H1 (cell line): ENCODE measurements at regions not wholly inside any gene's neighbourhood (a gene's known extent, or its start where the extent isn't known, plus 50 kb on each side); places are given as distances from the start of the nearest gene placed in this dataset.

ENCODE experiments used
- CTCF ChIA-PET: fragments of 300-600 bp; sonication (Branson Sonifier 250); formaldehyde crosslinking; loops from one replicate; lab custom pipeline; 2021; ENCODE audit not compliant: partially characterized antibody; lab: Charles Lee
- POLR2A ChIA-PET: fragments of 300-600 bp; sonication (Branson Sonifier 250); formaldehyde crosslinking; loops from one replicate; lab custom pipeline; 2021; ENCODE audit warnings: inconsistent platforms; ENCODE audit not compliant: partially characterized antibody; lab: Charles Lee
- DNase-seq, 2 experiments: peaks; one replicate each; pipeline versions ENCODE4 v3.0.0 to v3.0.0-alpha.2; 2010 to 2022; ENCODE audit warnings: low spot score in 2 of 2, low read depth in 1 of 2, mixed read lengths in 1 of 2
- FAIRE-seq: peaks from 2 replicates; lab custom pipeline; 2011; peaks lifted over from hg19 to GRCh38; lab: Jason Lieb, UNC
- H2AFZ ChIP-seq: 2 replicates; pipeline ENCODE4 v1.8.1; 2012; ENCODE audit warnings: low read length, inconsistent platforms
- H2AK5ac ChIP-seq: 2 replicates; pipeline ENCODE4 v1.6.1; 2013; ENCODE audit warnings: low read depth, low read length
- H2BK120ac ChIP-seq: replicated peaks from 2 replicates; pipeline ENCODE3; 2013; ENCODE audit warnings: low read depth, low read length, inconsistent platforms
- H2BK12ac ChIP-seq: 2 replicates; pipeline ENCODE4 v1.6.1; 2013; ENCODE audit warnings: low read depth, low read length
- H2BK15ac ChIP-seq: 2 replicates; pipeline ENCODE4 v1.6.1; 2013; ENCODE audit warnings: low read length
- H2BK20ac ChIP-seq: 2 replicates; pipeline ENCODE4 v1.6.1; 2013; ENCODE audit warnings: low read length
- H2BK5ac ChIP-seq: 2 replicates; pipeline ENCODE4 v1.6.1; 2013; ENCODE audit warnings: low read depth, low read length
- H3K14ac ChIP-seq: 2 replicates; pipeline ENCODE4 v1.6.1; 2013; ENCODE audit warnings: inconsistent platforms; ENCODE audit not compliant: insufficient read length
- H3K18ac ChIP-seq: 2 replicates; pipeline ENCODE4 v1.6.1; 2013; ENCODE audit warnings: low read length; ENCODE audit errors: extremely low read depth
- H3K23ac ChIP-seq: 2 replicates; pipeline ENCODE4 v1.6.1; 2013; ENCODE audit warnings: inconsistent platforms; ENCODE audit not compliant: insufficient read length
- H3K23me2 ChIP-seq: 2 replicates; pipeline ENCODE4 v1.6.1; 2013; ENCODE audit warnings: low read depth, low read length
- H3K27ac ChIP-seq: 2 replicates; pipeline ENCODE4 v1.6.1; 2011; ENCODE audit warnings: low read depth, low read length, inconsistent platforms
- H3K27me3 ChIP-seq, 4 experiments: replicated peaks in 1 of 4; 1 replicate in 1 of 4; 2 replicates in 3 of 4; pipeline versions ENCODE4 v1.6.1 to v1.8.1; 2011 to 2013; ENCODE audit warnings: low read length in 3 of 4, mild to moderate bottlenecking in 3 of 4, inconsistent platforms in 2 of 4, mixed read lengths in 2 of 4, moderate library complexity in 1 of 4; ENCODE audit not compliant: control insufficient read depth in 3 of 4, insufficient read depth in 3 of 4; ENCODE audit errors: extremely low read depth in 1 of 4
- H3K36me3 ChIP-seq, 4 experiments: 2 replicates each; pipeline versions ENCODE4 v1.6.1 to v1.8.1; 2011 to 2013; ENCODE audit warnings: mild to moderate bottlenecking in 4 of 4, low read length in 3 of 4, moderate library complexity in 2 of 4, control low read depth in 1 of 4, inconsistent platforms in 1 of 4; ENCODE audit not compliant: insufficient read depth in 4 of 4, control insufficient read depth in 2 of 4
- H3K4ac ChIP-seq: replicated peaks from 2 replicates; pipeline ENCODE3; 2013; ENCODE audit warnings: low read length, low read depth, mixed read lengths, inconsistent platforms; ENCODE audit not compliant: insufficient read length
- H3K4me1 ChIP-seq, 4 experiments: replicated peaks in 1 of 4; 1 replicate in 1 of 4; 2 replicates in 3 of 4; pipeline versions ENCODE4 v1.6.1 to v1.8.1; 2011 to 2013; ENCODE audit warnings: low read length in 3 of 4, inconsistent platforms in 2 of 4, mixed read lengths in 1 of 4; ENCODE audit not compliant: insufficient read depth in 4 of 4, control insufficient read depth in 3 of 4
- H3K4me2 ChIP-seq, 2 experiments: 2 replicates each; pipeline versions ENCODE4 v1.6.1 to v1.8.1; 2011 to 2013; ENCODE audit warnings: low read depth in 2 of 2, low read length in 2 of 2, control low read depth in 1 of 2, inconsistent platforms in 1 of 2, mild to moderate bottlenecking in 1 of 2; ENCODE audit not compliant: insufficient read depth in 1 of 2
- H3K4me3 ChIP-seq, 4 experiments: fragments of 200-600, 300-600 bp in 1 of 4; sonication (generic), shearing (Covaris generic), sonication (Bioruptor Twin) in 1 of 4; 2 replicates each; pipeline versions ENCODE4 v1.5.1 to v1.8.1; 2011 to 2016; ENCODE audit warnings: low read length in 4 of 4, low read depth in 3 of 4, control low read depth in 2 of 4, inconsistent platforms in 2 of 4, mild to moderate bottlenecking in 2 of 4, mixed read lengths in 1 of 4, moderate library complexity in 1 of 4; ENCODE audit not compliant: insufficient read depth in 2 of 4; ENCODE audit errors: extremely low read depth in 1 of 4
- H3K56ac ChIP-seq: replicated peaks from 2 replicates; pipeline ENCODE3; 2013; ENCODE audit warnings: low read depth, mild to moderate bottlenecking, mixed read lengths, low read length, inconsistent platforms; ENCODE audit not compliant: insufficient read length
- H3K79me1 ChIP-seq: 2 replicates; pipeline ENCODE4 v1.6.1; 2013; ENCODE audit warnings: low read depth, low read length, control low read depth
- H3K79me2 ChIP-seq, 2 experiments: 2 replicates each; pipeline versions ENCODE4 v1.6.1 to v1.8.1; 2012 to 2013; ENCODE audit warnings: low read length in 2 of 2, mild to moderate bottlenecking in 2 of 2, inconsistent platforms in 1 of 2; ENCODE audit not compliant: insufficient read depth in 2 of 2, control insufficient read depth in 1 of 2
- H3K9ac ChIP-seq, 4 experiments: replicated peaks in 1 of 4; 1 replicate in 1 of 4; 2 replicates in 3 of 4; pipeline versions ENCODE4 v1.6.1 to v1.8.1; 2011 to 2013; ENCODE audit warnings: low read depth in 3 of 4, low read length in 3 of 4, control low read depth in 2 of 4, mild to moderate bottlenecking in 2 of 4, moderate library complexity in 2 of 4, inconsistent platforms in 1 of 4; ENCODE audit errors: extremely low read depth in 1 of 4
- H3K9me3 ChIP-seq, 2 experiments: 2 replicates each; pipeline versions ENCODE4 v1.6.1 to v1.8.1; 2012 to 2013; ENCODE audit warnings: mild to moderate bottlenecking in 2 of 2, moderate library complexity in 2 of 2, control low read depth in 1 of 2, inconsistent platforms in 1 of 2, low read depth in 1 of 2, low read length in 1 of 2, mixed read lengths in 1 of 2; ENCODE audit not compliant: insufficient read depth in 2 of 2
- H4K20me1 ChIP-seq, 2 experiments: replicated peaks in 1 of 2; 2 replicates each; pipeline versions ENCODE3 to v1.8.1; 2011 to 2013; ENCODE audit warnings: inconsistent platforms in 2 of 2, low read length in 2 of 2, mild to moderate bottlenecking in 1 of 2; ENCODE audit not compliant: insufficient read depth in 2 of 2, control insufficient read depth in 1 of 2
- H4K5ac ChIP-seq: 2 replicates; pipeline ENCODE4 v1.6.1; 2013; ENCODE audit warnings: low read length, low read depth, mixed read lengths, inconsistent platforms; ENCODE audit not compliant: insufficient read length
- H4K8ac ChIP-seq: 2 replicates; pipeline ENCODE4 v1.8.0; 2013; ENCODE audit warnings: mild to moderate bottlenecking, moderate library complexity, low read length, inconsistent platforms; ENCODE audit not compliant: insufficient read depth; ENCODE audit errors: extremely low read depth
- H4K91ac ChIP-seq: replicated peaks from 2 replicates; pipeline ENCODE3; 2013; ENCODE audit warnings: low read length, mixed read lengths, inconsistent platforms; ENCODE audit not compliant: insufficient read length
- BCL11A ChIP-seq, 2 experiments: IDR thresholded peaks; one replicate each; pipeline ENCODE4 v1.6.1; 2011; ENCODE audit warnings: low read depth in 2 of 2, low read length in 2 of 2, mild to moderate bottlenecking in 2 of 2
- BRCA1 ChIP-seq: IDR thresholded peaks from 2 replicates; pipeline ENCODE4 v1.6.1; 2012; ENCODE audit warnings: low read depth, low read length, improper control_type of control experiment
- EZH2 ChIP-seq: fragments of 200-600 bp; sonication (generic); IDR thresholded peaks from 2 replicates; pipeline ENCODE4 v1.7.1; 2012; ENCODE audit warnings: low read depth, mild to moderate bottlenecking, moderate library complexity, low read length, inconsistent platforms; ENCODE audit not compliant: severe bottlenecking
- HDAC2 ChIP-seq, 2 experiments: fragments of 300-600 bp in 1 of 2; sonication (generic) in 1 of 2; IDR thresholded peaks; 2 replicates each; pipeline ENCODE4 v1.6.1; 2011 to 2012; ENCODE audit warnings: low read depth in 2 of 2, low read length in 2 of 2, mild to moderate bottlenecking in 2 of 2, moderate library complexity in 2 of 2, borderline replicate concordance in 1 of 2, inconsistent platforms in 1 of 2
- JUN ChIP-seq: IDR thresholded peaks from 2 replicates; pipeline ENCODE4 v1.6.1; 2011; ENCODE audit warnings: low read depth, mild to moderate bottlenecking, improper control_type of control experiment, low read length
- JUND ChIP-seq: IDR thresholded peaks from 2 replicates; pipeline ENCODE4 v1.6.1; 2011; ENCODE audit warnings: mild to moderate bottlenecking, improper control_type of control experiment, low read length
- PHF8 ChIP-seq: fragments of 200-600 bp; sonication (generic); conservative IDR thresholded peaks from 2 replicates; pipeline ENCODE4 v1.7.1; 2012; ENCODE audit warnings: low read depth, mild to moderate bottlenecking, inconsistent platforms, low read length, moderate library complexity
- SP1 ChIP-seq: IDR thresholded peaks from 2 replicates; pipeline ENCODE4 v1.6.1; 2011; ENCODE audit warnings: low read depth, low read length
- SP4 ChIP-seq: IDR thresholded peaks from 2 replicates; pipeline ENCODE4 v1.6.1; 2012; ENCODE audit warnings: low read length, inconsistent platforms
- TAF1 ChIP-seq: IDR thresholded peaks from 2 replicates; pipeline ENCODE4 v1.6.1; 2011; ENCODE audit warnings: mild to moderate bottlenecking, low read depth, low read length
- WGBS, 2 experiments: shearing (Covaris generic) in 1 of 2; methylation state at CpG; one replicate each; pipeline versions ENCODE4 v1.1.6 to v1.1.7; 2013 to 2015; ENCODE audit warnings: low lambda C conversion rate in 2 of 2, mixed read lengths in 2 of 2, inconsistent platforms in 1 of 2, low coverage in 1 of 2, missing lambda C conversion rate in 1 of 2; ENCODE audit not compliant: insufficient replicate concordance in 2 of 2, insufficient coverage in 1 of 2, insufficient read length in 1 of 2; ENCODE audit errors: extremely low coverage in 1 of 2, missing lambda C conversion rate in 1 of 2; 5-methylcytosine and 5-hydroxymethylcytosine counted together
- TF ChIP-seq, protein P1 (sequence below): IDR thresholded peaks from 2 replicates; pipeline ENCODE4 v1.6.1; 2012; ENCODE audit warnings: inconsistent platforms

- Histone ChIP-seq H3K23ac (no peak overlapping the region), H2BK120ac (no peak overlapping the region), H3K27me3 (no peaks in the 10 kb centered on the region), H2BK12ac (no peak overlapping the region), H3K4me1 (no peaks in the 10 kb centered on the region), H2BK15ac (no peak overlapping the region), H3K79me1 (no peaks in the 10 kb centered on the region), H3K4me2 (no peak overlapping the region), H3K36me3 (no peaks in the 10 kb centered on the region; a peak in 1 of 8 replicates), H2AK5ac (no peak overlapping the region), H2BK20ac (no peak overlapping the region), H3K79me2 (no peaks in the 10 kb centered on the region), H2AFZ (no peak overlapping the region), H3K14ac (no peak overlapping the region), H3K27ac (no peak overlapping the region), H3K56ac (no peak overlapping the region), H3K4me3 (no peak overlapping the region), H3K23me2 (no peaks in the 10 kb centered on the region), H4K20me1 (no peaks in the 10 kb centered on the region), H3K9ac (no peak overlapping the region), H3K4ac (no peak overlapping the region), H4K8ac (no peak overlapping the region), H4K5ac (no peak overlapping the region), H3K18ac (no peak overlapping the region), H4K91ac (no peak overlapping the region), H3K9me3 (peaks cover 11 to 20% of the 10 kb centered on the region in 2 experiments), H2BK5ac (no peak overlapping the region)
- TF ChIP-seq EZH2 (no peak), HDAC2 (IDR thresholded peaks at IDR 0.05; ENCODE audit: borderline replicate concordance in 1 of 2, low read depth in 2 of 2, low read length in 2 of 2) (no peak), JUND (no peak), SP1 (no peak), JUN (no peak), PHF8 (no peak), TAF1 (no peak), SP4 (no peak), BCL11A (IDR thresholded peaks at IDR 0.05; ENCODE audit: low read depth in 2 of 2, low read length in 2 of 2) (no peak), BRCA1 (no peak)
- TF ChIP-seq, protein P1, sequence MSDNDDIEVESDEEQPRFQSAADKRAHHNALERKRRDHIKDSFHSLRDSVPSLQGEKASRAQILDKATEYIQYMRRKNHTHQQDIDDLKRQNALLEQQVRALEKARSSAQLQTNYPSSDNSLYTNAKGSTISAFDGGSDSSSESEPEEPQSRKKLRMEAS = no peak
- FAIRE-seq (no peak), DNase-seq (no peak)
- ChIA-PET CTCF (no interaction called here), POLR2A (no interaction called here)
- 100% methylated on average over 1 of the region's 1 CpG; no CpG with 5 or more reads in 1 of the 2 experiments for WGBS, 2 experiments
Observed at GRCh38 chr17:69696650-69697049, 282.2 kb downstream of the MAP2K6 start.
